HCT116 (cell line): ENCODE measurements at regions not wholly inside any gene's neighbourhood (a gene's known extent, or its start where the extent isn't known, plus 50 kb on each side); places are given as distances from the start of the nearest gene placed in this dataset.

Experiments
- EZH2 ChIP-seq: fragments of 200-600 bp; sonication (generic); IDR thresholded peaks from 2 replicates; pipeline ENCODE4 v1.6.1; 2017; ENCODE audit warnings: antibody characterized with exemption, mixed run types
- RAD21 ChIP-seq: IDR thresholded peaks from 2 replicates; pipeline ENCODE4 v1.6.1; 2012; ENCODE audit warnings: low read depth, mild to moderate bottlenecking
- SRF ChIP-seq: IDR thresholded peaks from 2 replicates; pipeline ENCODE4 v1.6.1; 2012; ENCODE audit warnings: low read depth
- YY1 ChIP-seq: IDR thresholded peaks from 2 replicates; pipeline ENCODE4 v1.6.1; 2011; ENCODE audit warnings: low read length, low read depth, moderate library complexity, mild to moderate bottlenecking; ENCODE audit not compliant: insufficient replicate concordance; ENCODE audit errors: extremely low read depth
- TF ChIP-seq, protein P1 (sequence below), 3 experiments: fragments of 200-600 bp in 1 of 3; sonication (generic) in 1 of 3; IDR thresholded peaks in 2 of 3; conservative IDR thresholded peaks in 1 of 3; 2 replicates each; pipeline ENCODE4 v1.5.1; 2012 to 2017; ENCODE audit warnings: low read depth in 2 of 3, low read length in 2 of 3, antibody characterized with exemption in 1 of 3, borderline replicate concordance in 1 of 3, control low read depth in 1 of 3, mild to moderate bottlenecking in 1 of 3, mixed read lengths in 1 of 3, mixed run types in 1 of 3, moderate library complexity in 1 of 3; ENCODE audit not compliant: insufficient read depth in 1 of 3

DNA sequence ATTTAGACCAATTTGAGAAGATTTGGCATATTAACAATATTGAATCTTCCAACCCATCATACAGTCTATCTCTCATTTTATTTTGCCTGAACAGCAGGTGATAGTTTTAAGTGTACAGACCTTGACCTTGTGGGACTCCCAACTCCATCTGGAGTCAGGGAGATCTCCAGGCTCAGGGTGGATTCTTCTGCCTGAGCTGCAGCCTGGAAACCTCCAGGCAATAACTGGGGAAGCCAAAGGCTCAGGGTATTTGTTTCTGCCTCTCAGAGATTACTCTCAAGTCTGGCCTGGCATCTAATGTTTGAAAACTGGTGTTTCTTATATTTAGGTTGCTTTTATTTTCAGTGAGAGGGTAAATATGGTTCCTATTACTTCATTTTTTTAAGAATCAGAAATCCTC lies 102.1 kb upstream of the C1QTNF9B start:
- TF ChIP-seq, protein P1, sequence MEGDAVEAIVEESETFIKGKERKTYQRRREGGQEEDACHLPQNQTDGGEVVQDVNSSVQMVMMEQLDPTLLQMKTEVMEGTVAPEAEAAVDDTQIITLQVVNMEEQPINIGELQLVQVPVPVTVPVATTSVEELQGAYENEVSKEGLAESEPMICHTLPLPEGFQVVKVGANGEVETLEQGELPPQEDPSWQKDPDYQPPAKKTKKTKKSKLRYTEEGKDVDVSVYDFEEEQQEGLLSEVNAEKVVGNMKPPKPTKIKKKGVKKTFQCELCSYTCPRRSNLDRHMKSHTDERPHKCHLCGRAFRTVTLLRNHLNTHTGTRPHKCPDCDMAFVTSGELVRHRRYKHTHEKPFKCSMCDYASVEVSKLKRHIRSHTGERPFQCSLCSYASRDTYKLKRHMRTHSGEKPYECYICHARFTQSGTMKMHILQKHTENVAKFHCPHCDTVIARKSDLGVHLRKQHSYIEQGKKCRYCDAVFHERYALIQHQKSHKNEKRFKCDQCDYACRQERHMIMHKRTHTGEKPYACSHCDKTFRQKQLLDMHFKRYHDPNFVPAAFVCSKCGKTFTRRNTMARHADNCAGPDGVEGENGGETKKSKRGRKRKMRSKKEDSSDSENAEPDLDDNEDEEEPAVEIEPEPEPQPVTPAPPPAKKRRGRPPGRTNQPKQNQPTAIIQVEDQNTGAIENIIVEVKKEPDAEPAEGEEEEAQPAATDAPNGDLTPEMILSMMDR (IDR thresholded peaks at IDR 0.05 in 2 of 3, conservative IDR thresholded peaks at IDR 0.05 in 1 of 3; ENCODE audit: borderline replicate concordance in 1 of 3, insufficient read depth in 1 of 3, low read depth in 2 of 3, low read length in 2 of 3) = no peak
- no peak for TF ChIP-seq RAD21
- no peak for TF ChIP-seq EZH2
- no peak for TF ChIP-seq YY1
- no peak for TF ChIP-seq SRF
